ENCODE measurements at regions not wholly inside any gene's neighbourhood (a gene's known extent, or its start where the extent isn't known, plus 50 kb on each side); places are given as distances from the start of the nearest gene placed in this dataset.

DNA sequence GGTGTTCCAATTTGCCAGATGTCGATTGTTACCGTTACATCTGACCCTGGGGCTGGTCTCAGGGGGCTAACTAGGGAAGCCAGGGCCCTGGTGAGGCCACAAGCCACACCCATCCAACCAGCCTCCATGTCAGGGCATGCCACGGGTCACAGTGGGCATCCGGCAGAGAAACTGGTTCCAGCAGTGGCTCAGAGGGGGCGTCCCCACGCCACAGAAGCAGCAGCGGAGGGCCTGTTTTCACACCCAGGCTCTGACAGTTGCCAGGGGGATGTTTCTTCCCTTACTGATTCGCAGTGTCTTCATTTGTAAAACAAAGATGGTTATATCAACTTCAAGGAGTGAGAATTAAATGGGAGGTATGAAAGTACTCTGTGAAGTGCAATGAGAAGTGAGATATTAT is 75.0 kb upstream of the COX20 start:
- in situ Hi-C loops (cut with MboI), result no loop called here

More for the DNA sequence above, 75.0 kb upstream of the COX20 start:
- BruUV-seq (replicated peaks), result no TSS peak
- no peak overlapping the region for H3K4me3 ChIP-seq
- no peaks in the 10 kb centered on the region for H3K9me1 ChIP-seq (ENCODE audit: control insufficient read depth, insufficient read depth, low read length)
- DNase-seq (ENCODE audit: extremely low read depth in 1 of 4, low spot score in 3 of 4), result no peak
- ChIA-PET CTCF (ENCODE audit: low intra/inter-chr PET ratio) (no interaction called here), POLR2A (interaction anchor here (0.6 to 0.7 kb wide), 3 partner anchors 11 to 50 kb away, joined by 3 read pairs; no protein-coding TSS in a partner anchor)
- no peaks in the 10 kb centered on the region for H4K20me1 ChIP-seq (replicated peaks; ENCODE audit: control insufficient read depth, insufficient read depth, low read length)
- H3K36me3 ChIP-seq (ENCODE audit: control insufficient read depth, insufficient read depth, low read length), result no peaks in the 10 kb centered on the region
- H3K9ac ChIP-seq (ENCODE audit: insufficient read depth in 1 of 2, low read depth in 2 of 2, low read length in 2 of 2), result no peak overlapping the region
- intact Hi-C loops (cut with micrococcal nuclease), result no loop called here
- 2% methylated on average over 8 of the region's 8 CpGs for WGBS (ENCODE audit: insufficient coverage, low coverage, missing lambda C conversion rate)
- no peaks in the 10 kb centered on the region; the same call in 1 of the 2 replicates for H3K9me3 ChIP-seq (replicated peaks; ENCODE audit: control insufficient read depth, insufficient read depth, low read depth, low read length)
- H3K79me2 ChIP-seq (ENCODE audit: control insufficient read depth, insufficient read depth, low read length), result no peaks in the 10 kb centered on the region
- TF ChIP-seq ZNF324 (CRISPR knock-in tag; IDR thresholded peaks at IDR 0.05), result no peak
- TF ChIP-seq CXXC5 (CRISPR knock-in tag; IDR thresholded peaks at IDR 0.05), result no peak
- TF ChIP-seq, protein P1, sequence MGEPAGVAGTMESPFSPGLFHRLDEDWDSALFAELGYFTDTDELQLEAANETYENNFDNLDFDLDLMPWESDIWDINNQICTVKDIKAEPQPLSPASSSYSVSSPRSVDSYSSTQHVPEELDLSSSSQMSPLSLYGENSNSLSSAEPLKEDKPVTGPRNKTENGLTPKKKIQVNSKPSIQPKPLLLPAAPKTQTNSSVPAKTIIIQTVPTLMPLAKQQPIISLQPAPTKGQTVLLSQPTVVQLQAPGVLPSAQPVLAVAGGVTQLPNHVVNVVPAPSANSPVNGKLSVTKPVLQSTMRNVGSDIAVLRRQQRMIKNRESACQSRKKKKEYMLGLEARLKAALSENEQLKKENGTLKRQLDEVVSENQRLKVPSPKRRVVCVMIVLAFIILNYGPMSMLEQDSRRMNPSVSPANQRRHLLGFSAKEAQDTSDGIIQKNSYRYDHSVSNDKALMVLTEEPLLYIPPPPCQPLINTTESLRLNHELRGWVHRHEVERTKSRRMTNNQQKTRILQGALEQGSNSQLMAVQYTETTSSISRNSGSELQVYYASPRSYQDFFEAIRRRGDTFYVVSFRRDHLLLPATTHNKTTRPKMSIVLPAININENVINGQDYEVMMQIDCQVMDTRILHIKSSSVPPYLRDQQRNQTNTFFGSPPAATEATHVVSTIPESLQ (CRISPR knock-in tag; IDR thresholded peaks at IDR 0.05), result no peak
- TF ChIP-seq, protein P2, sequence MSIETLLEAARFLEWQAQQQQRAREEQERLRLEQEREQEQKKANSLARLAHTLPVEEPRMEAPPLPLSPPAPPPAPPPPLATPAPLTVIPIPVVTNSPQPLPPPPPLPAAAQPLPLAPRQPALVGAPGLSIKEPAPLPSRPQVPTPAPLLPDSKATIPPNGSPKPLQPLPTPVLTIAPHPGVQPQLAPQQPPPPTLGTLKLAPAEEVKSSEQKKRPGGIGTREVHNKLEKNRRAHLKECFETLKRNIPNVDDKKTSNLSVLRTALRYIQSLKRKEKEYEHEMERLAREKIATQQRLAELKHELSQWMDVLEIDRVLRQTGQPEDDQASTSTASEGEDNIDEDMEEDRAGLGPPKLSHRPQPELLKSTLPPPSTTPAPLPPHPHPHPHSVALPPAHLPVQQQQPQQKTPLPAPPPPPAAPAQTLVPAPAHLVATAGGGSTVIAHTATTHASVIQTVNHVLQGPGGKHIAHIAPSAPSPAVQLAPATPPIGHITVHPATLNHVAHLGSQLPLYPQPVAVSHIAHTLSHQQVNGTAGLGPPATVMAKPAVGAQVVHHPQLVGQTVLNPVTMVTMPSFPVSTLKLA (conservative IDR thresholded peaks at IDR 0.05), result no peak
- TF ChIP-seq NCOA4 (IDR thresholded peaks at IDR 0.05; ENCODE audit: partially characterized antibody), result no peak
- TF ChIP-seq SP1 (CRISPR knock-in tag; IDR thresholded peaks at IDR 0.05), result no peak
- TF ChIP-seq U2AF1 (optimal IDR thresholded peaks at IDR 0.05; ENCODE audit: low read depth, low read length), result no peak
- no peak for TF ChIP-seq IRF2 (CRISPR knock-in tag; IDR thresholded peaks at IDR 0.05)
- no peak overlapping the region for H3K4me2 ChIP-seq (ENCODE audit: insufficient read depth, low read length)
- H3K27ac ChIP-seq (ENCODE audit: extremely low read depth, low read depth, low read length), result no peak overlapping the region
- no peaks in the 10 kb centered on the region; a peak in 1 of 5 replicates for H3K4me1 ChIP-seq (replicated peaks in 1 of 2; ENCODE audit: control insufficient read depth in 2 of 2, insufficient read depth in 2 of 2, low read length in 2 of 2)
- no peak for ATAC-seq
- no peak for FAIRE-seq
- no peak overlapping the region for H2AFZ ChIP-seq (ENCODE audit: low read depth, low read length)
- peaks cover 31 to 51% of the 10 kb centered on the region in 2 experiments for H3K27me3 ChIP-seq (ENCODE audit: control insufficient read depth in 2 of 2, insufficient read depth in 2 of 2, low read length in 2 of 2)

All from K562 (cell line).